ENCODE measurements at regions not wholly inside any gene's neighbourhood (a gene's known extent, or its start where the extent isn't known, plus 50 kb on each side); places are given as distances from the start of the nearest gene placed in this dataset.

DNA sequence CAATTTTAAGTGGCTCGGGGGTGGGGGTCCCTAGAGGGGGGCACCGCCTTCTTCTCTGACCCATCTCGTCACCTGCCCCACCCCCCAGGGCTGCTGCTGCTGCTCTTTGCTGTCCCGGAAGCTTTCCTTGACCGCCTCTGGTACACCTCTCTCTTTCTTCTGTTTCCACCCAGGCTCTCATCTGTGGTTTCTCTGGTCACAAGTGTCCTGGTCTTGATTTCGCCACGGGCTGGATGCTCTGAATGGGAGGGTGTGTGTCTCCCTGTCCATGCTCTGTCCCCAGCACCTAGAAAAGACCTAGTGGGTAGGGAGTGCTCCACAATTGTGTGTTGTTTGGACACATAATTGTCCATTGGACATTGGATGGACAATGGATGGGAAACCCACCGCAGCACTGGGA is 134.7 kb upstream of the CIBAR2 start:
- Histone ChIP-seq H3K4me3 (ENCODE audit: low read depth, low read length) (no peak overlapping the region), H3K36me3 (ENCODE audit: control insufficient read depth, insufficient read depth, low read length) (no peaks in the 10 kb centered on the region), H3K27me3 (ENCODE audit: control insufficient read depth, insufficient read depth, low read length) (peaks cover 25% of the 10 kb centered on the region)
- no peak for DNase-seq (ENCODE audit: low read depth)
- TF ChIP-seq, protein P1, sequence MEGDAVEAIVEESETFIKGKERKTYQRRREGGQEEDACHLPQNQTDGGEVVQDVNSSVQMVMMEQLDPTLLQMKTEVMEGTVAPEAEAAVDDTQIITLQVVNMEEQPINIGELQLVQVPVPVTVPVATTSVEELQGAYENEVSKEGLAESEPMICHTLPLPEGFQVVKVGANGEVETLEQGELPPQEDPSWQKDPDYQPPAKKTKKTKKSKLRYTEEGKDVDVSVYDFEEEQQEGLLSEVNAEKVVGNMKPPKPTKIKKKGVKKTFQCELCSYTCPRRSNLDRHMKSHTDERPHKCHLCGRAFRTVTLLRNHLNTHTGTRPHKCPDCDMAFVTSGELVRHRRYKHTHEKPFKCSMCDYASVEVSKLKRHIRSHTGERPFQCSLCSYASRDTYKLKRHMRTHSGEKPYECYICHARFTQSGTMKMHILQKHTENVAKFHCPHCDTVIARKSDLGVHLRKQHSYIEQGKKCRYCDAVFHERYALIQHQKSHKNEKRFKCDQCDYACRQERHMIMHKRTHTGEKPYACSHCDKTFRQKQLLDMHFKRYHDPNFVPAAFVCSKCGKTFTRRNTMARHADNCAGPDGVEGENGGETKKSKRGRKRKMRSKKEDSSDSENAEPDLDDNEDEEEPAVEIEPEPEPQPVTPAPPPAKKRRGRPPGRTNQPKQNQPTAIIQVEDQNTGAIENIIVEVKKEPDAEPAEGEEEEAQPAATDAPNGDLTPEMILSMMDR (IDR thresholded peaks at IDR 0.05; ENCODE audit: insufficient read depth, low read length, poor library complexity, severe bottlenecking), result no peak

DNA sequence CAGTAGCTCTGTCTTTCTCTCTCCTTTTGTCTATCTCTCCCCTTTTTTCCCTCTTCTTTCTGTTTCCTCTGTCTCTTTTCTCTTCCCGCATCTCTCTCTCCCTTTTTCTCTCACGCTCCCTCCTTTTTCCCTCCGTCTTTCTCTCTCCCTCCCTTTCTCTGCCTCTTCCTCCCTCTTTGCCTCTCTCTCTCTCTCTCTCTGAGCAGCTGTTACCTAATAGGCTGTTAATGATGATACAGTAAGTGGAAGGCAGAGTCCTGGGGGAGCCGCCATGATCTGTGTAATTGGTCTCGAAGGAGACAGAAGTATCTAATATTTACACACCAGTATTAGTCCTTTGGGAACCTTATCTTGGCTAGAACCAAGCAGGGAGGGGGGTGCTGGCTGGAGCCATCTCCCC is 136.1 kb upstream of the CIBAR2 start:
- no peaks in the 10 kb centered on the region for H3K36me3 ChIP-seq (ENCODE audit: control insufficient read depth, insufficient read depth, low read length)
- no peak for DNase-seq (ENCODE audit: low read depth)
- H3K27me3 ChIP-seq (ENCODE audit: control insufficient read depth, insufficient read depth, low read length), result peaks cover 22% of the 10 kb centered on the region
- TF ChIP-seq, protein P1 (IDR thresholded peaks at IDR 0.05; ENCODE audit: insufficient read depth, low read length, poor library complexity, severe bottlenecking), result no peak
- H3K4me3 ChIP-seq (ENCODE audit: low read depth, low read length), result no peak overlapping the region

DNA sequence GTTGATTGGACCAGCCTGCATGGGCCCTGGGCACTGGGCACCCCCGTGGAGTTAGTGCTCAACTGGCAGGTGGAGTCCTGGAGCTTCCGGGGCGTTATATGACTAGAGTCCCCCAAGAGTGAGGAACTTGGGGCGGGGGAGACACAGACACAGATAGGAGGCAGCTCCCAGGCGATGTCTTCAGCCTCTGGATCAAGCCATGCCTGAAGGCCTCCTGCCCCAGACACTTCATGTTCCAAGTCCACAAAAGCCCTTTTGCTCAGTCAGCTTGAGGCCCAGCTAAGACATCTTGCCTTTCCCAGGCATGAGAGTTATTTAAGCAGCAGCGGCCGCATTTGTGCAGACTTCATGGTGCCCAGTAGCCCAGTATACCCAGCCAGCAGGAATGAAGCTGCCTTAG is 136.6 kb upstream of the CIBAR2 start:
- H3K27me3 ChIP-seq (ENCODE audit: control insufficient read depth, insufficient read depth, low read length), result peaks cover 22% of the 10 kb centered on the region
- H3K4me3 ChIP-seq (ENCODE audit: low read depth, low read length), result no peak overlapping the region
- H3K36me3 ChIP-seq (ENCODE audit: control insufficient read depth, insufficient read depth, low read length), result no peaks in the 10 kb centered on the region
- no peak for DNase-seq (ENCODE audit: low read depth)
- TF ChIP-seq, protein P1 (IDR thresholded peaks at IDR 0.05; ENCODE audit: insufficient read depth, low read length, poor library complexity, severe bottlenecking), result no peak

DNA sequence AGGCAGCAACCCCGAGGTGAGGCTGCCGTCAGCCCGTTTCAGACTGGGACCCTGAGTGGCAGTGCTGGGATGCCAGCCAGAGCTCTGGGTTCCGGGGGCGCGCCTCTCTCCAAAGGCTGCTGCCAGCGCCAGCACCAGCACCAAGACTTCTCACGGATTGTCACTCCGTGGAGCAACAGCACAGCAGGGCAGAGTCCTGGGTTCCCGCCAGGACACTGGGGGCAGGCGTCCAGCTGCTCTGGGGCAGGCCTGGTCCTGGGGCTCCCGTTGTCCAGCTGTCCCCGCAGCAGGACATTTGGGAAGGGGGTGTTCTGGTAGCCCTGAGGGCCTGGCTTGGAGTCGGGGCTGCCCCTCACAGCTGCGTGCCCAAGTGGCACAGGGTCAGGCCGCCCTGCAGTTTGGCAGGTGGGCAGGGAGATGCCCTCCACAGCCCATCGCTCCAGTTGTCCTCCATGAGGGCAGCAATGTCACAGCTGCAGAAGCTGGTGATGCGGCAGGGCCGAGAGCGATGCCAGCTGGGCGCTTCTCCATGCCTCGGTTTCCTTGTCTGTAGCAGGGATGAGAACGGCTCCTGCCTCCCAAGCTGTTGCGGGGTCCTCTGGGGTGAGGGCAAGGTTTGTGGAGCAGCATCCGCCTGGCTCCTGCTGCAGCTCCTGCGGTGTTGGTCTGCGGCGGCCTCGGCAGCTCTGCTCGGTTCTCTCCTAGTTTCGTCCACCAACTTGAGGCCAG is 137.3 kb upstream of the CIBAR2 start:
- DNase-seq (ENCODE audit: low read depth), result no peak
- Histone ChIP-seq H3K4me3 (ENCODE audit: low read depth, low read length) (no peak overlapping the region), H3K36me3 (ENCODE audit: control insufficient read depth, insufficient read depth, low read length) (no peaks in the 10 kb centered on the region), H3K27me3 (ENCODE audit: control insufficient read depth, insufficient read depth, low read length) (peaks cover 22% of the 10 kb centered on the region)
- TF ChIP-seq, protein P1 (IDR thresholded peaks at IDR 0.05; ENCODE audit: insufficient read depth, low read length, poor library complexity, severe bottlenecking), result no peak

DNA sequence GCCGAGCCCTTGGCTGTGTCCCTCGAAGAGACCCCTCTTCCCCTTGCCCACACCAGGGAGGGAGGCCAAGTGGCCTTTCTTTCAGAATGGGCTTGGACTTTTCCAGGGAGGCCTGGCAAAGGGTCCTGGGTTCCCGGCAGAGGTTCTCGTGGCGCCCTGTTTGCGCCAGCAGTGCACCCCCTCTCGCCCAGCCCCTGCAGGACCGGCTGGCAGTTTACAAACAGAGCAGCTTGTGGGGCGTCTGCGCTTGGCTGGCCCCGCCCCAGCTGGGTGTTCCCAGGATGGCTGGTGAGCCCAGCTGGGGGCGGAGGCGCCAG is 137.8 kb upstream of the CIBAR2 start:
- Histone ChIP-seq H3K36me3 (ENCODE audit: control insufficient read depth, insufficient read depth, low read length) (no peaks in the 10 kb centered on the region), H3K4me3 (ENCODE audit: low read depth, low read length) (no peak overlapping the region), H3K27me3 (ENCODE audit: control insufficient read depth, insufficient read depth, low read length) (peaks cover 22% of the 10 kb centered on the region)
- no peak for DNase-seq (ENCODE audit: low read depth)
- TF ChIP-seq, protein P1 (IDR thresholded peaks at IDR 0.05; ENCODE audit: insufficient read depth, low read length, poor library complexity, severe bottlenecking), result no peak

DNA sequence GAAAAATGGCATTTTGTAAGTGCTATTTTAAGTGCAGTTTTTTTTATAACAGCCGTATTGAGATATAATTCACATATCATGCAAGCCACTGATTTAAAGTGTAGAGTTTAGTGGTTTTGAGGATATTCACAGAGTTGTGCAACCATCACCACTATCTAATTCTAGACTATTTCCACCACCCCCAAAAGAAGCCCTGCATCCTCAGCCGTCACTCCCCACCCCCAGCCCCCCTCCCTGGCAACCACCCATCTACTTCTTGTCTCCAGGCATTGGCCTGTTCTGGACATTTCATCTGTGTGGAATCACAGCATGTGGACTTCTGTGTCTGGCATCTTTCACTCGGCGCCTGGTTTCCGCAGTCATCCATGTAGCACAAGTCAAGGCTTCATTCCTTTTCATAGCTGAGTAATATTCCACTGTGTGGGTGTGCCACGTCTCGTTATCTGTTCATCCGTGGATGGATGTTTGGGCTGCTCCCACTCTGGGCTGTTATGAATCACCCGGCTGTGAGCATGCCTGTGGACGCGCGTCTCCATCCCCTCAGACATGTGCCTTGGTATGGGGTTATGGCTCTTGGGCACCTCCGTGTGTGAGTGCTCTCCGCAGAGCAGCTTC is 138.4 kb upstream of the CIBAR2 start:
- no peak for DNase-seq (ENCODE audit: low read depth)
- H3K27me3 ChIP-seq (ENCODE audit: control insufficient read depth, insufficient read depth, low read length), result peaks cover 20% of the 10 kb centered on the region
- H3K36me3 ChIP-seq (ENCODE audit: control insufficient read depth, insufficient read depth, low read length), result no peaks in the 10 kb centered on the region
- no peak overlapping the region for H3K4me3 ChIP-seq (ENCODE audit: low read depth, low read length)
- TF ChIP-seq, protein P1 (IDR thresholded peaks at IDR 0.05; ENCODE audit: insufficient read depth, low read length, poor library complexity, severe bottlenecking), result no peak

Data from kidney epithelial cell (primary cell).